ENCODE measurements at regions not wholly inside any gene's neighbourhood (a gene's known extent, or its start where the extent isn't known, plus 50 kb on each side); places are given as distances from the start of the nearest gene placed in this dataset.
"Not testable (repeated sequence)": the region's sequence is repeated elsewhere in the genome, so short reads cannot be mapped to it uniquely, and the experiment has no call there.

- DNase-seq (ENCODE audit: low read depth in 2 of 2), result peak; percentile 75 to 83
- H3K4me3 ChIP-seq (replicated peaks in 1 of 2; ENCODE audit: low read depth in 2 of 2, low read length in 2 of 2), result no peak overlapping the region
- no peak for TF ChIP-seq CTCF (IDR thresholded peaks at IDR 0.05; ENCODE audit: low read depth, low read length)
These were observed 664.7 kb downstream of the RFPL4B start for GRCh38 chr6:113011801-113012200.

- DNase-seq (ENCODE audit: low read depth in 2 of 2), result peak; percentile 87 to 88
- H3K4me3 ChIP-seq (replicated peaks in 1 of 2; ENCODE audit: low read depth in 2 of 2, low read length in 2 of 2), result no peak overlapping the region
- no peak for TF ChIP-seq CTCF (IDR thresholded peaks at IDR 0.05; ENCODE audit: low read depth, low read length)
These were observed 668.1 kb downstream of the RFPL4B start for GRCh38 chr6:113015249-113015648.

GRCh38 chr6:113017353-113017752 is 670.2 kb downstream of the RFPL4B start:
- DNase-seq (ENCODE audit: low read depth in 2 of 2), result no peak
- H3K4me3 ChIP-seq (replicated peaks in 1 of 2; ENCODE audit: low read depth in 2 of 2, low read length in 2 of 2), result no peak overlapping the region
- TF ChIP-seq CTCF (IDR thresholded peaks at IDR 0.05; ENCODE audit: low read depth, low read length), result no peak

- TF ChIP-seq CTCF (IDR thresholded peaks at IDR 0.05; ENCODE audit: low read depth, low read length), result no peak
- DNase-seq (ENCODE audit: low read depth in 2 of 2), result peak; percentile 90 to 92
- no peak overlapping the region for H3K4me3 ChIP-seq (replicated peaks in 1 of 2; ENCODE audit: low read depth in 2 of 2, low read length in 2 of 2)
These were observed 671.4 kb downstream of the RFPL4B start for GRCh38 chr6:113018351-113019151.

GRCh38 chr6:113019176-113019575 is 672.0 kb downstream of the RFPL4B start:
- no peak for DNase-seq (ENCODE audit: low read depth in 2 of 2)
- TF ChIP-seq CTCF (IDR thresholded peaks at IDR 0.05; ENCODE audit: low read depth, low read length), result no peak
- no peak overlapping the region for H3K4me3 ChIP-seq (replicated peaks in 1 of 2; ENCODE audit: low read depth in 2 of 2, low read length in 2 of 2)

- no peak for TF ChIP-seq CTCF (IDR thresholded peaks at IDR 0.05; ENCODE audit: low read depth, low read length)
- H3K4me3 ChIP-seq (replicated peaks in 1 of 2; ENCODE audit: low read depth in 2 of 2, low read length in 2 of 2), result no peak overlapping the region
- no peak for DNase-seq (ENCODE audit: low read depth in 2 of 2)
These were observed 680.6 kb downstream of the RFPL4B start for GRCh38 chr6:113027780-113028179.

GRCh38 chr6:113029161-113029560 is 682.0 kb downstream of the RFPL4B start:
- not testable (repeated sequence) for DNase-seq (ENCODE audit: low read depth in 2 of 2); H3K4me3 ChIP-seq (replicated peaks in 1 of 2; ENCODE audit: low read depth in 2 of 2, low read length in 2 of 2)

Measured in cardiac fibroblast (primary cell).